ENCODE measurements at regions not wholly inside any gene's neighbourhood (a gene's known extent, or its start where the extent isn't known, plus 50 kb on each side); places are given as distances from the start of the nearest gene placed in this dataset.

DNA sequence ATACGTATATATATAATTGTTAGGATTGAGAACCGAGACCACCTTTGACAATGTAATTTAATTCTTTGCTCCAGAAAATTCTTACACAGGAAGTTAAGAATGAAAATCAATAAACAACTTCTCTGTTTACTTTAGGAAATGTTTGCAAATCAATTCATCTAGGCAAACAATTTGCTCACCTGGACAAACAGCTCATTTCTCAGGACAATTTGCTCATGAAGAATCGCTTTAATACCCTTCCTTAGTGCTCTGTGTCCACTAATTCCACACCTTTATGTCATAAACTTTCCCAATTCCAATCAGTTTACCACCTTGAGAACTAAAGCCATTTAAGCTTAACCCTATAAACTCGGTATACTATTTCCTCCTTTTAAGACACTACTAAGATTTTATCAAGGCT, 292.2 kb downstream of the BCHE start:
- no peaks in the 10 kb centered on the region for H3K9me3 ChIP-seq (replicated peaks; ENCODE audit: control insufficient read depth, insufficient read depth, low read depth, low read length)
- intact Hi-C loops (cut with micrococcal nuclease) = no loop called here

More for the DNA sequence above, 292.2 kb downstream of the BCHE start:
- H3K9ac ChIP-seq (ENCODE audit: insufficient read depth in 1 of 2, low read depth in 2 of 2, low read length in 2 of 2) = no peak overlapping the region
- no peak for TF ChIP-seq ZHX1 (conservative IDR thresholded peaks at IDR 0.05; ENCODE audit: low read length)
- 5% methylated on average over 4 of the region's 4 CpGs for WGBS (ENCODE audit: insufficient coverage, low coverage, missing lambda C conversion rate)
- no peaks in the 10 kb centered on the region for H3K4me1 ChIP-seq (replicated peaks in 1 of 2; ENCODE audit: control insufficient read depth in 2 of 2, insufficient read depth in 2 of 2, low read length in 2 of 2)
- H3K4me2 ChIP-seq (ENCODE audit: insufficient read depth, low read length) = no peak overlapping the region
- no peak for ATAC-seq
- no peak overlapping the region for H2AFZ ChIP-seq (ENCODE audit: low read depth, low read length)
- no peak overlapping the region for H3K27ac ChIP-seq (ENCODE audit: extremely low read depth, low read depth, low read length)
- POLR2A ChIA-PET = no interaction called here
- BruUV-seq (replicated peaks) = no TSS peak
- no peaks in the 10 kb centered on the region for H3K79me2 ChIP-seq (ENCODE audit: control insufficient read depth, insufficient read depth, low read length)
- no peaks in the 10 kb centered on the region for H3K27me3 ChIP-seq (ENCODE audit: control insufficient read depth in 2 of 2, insufficient read depth in 2 of 2, low read length in 2 of 2)
- CTCF ChIA-PET (ENCODE audit: low intra/inter-chr PET ratio) = no interaction called here
- no peaks in the 10 kb centered on the region for H4K20me1 ChIP-seq (replicated peaks; ENCODE audit: control insufficient read depth, insufficient read depth, low read length)
- no peaks in the 10 kb centered on the region for H3K9me1 ChIP-seq (ENCODE audit: control insufficient read depth, insufficient read depth, low read length)
- H3K36me3 ChIP-seq (ENCODE audit: control insufficient read depth, insufficient read depth, low read length) = no peaks in the 10 kb centered on the region
- H3K4me3 ChIP-seq = no peak overlapping the region
- in situ Hi-C loops (cut with MboI) = no loop called here
- DNase-seq (ENCODE audit: extremely low read depth in 1 of 4, low spot score in 3 of 4) = no peak
- no peak for FAIRE-seq
